ENCODE measurements at regions not wholly inside any gene's neighbourhood (a gene's known extent, or its start where the extent isn't known, plus 50 kb on each side); places are given as distances from the start of the nearest gene placed in this dataset.

- WGBS, 2 donors: 91 to 96% methylated on average over 3 of the region's 3 CpGs
- H3K27me3 ChIP-seq: no peaks in the 10 kb centered on the region
- no peak overlapping the region for H3K4me3 ChIP-seq (replicated peaks in 1 of 3)
- DNase-seq: no peak
- intact Hi-C loops (cut with DNase I): no loop called here
- no peaks in the 10 kb centered on the region for H3K9me3 ChIP-seq
- peaks cover 0 to 12% of the 10 kb centered on the region in 2 donors for H3K4me1 ChIP-seq
- TF ChIP-seq POLR2A (IDR thresholded peaks at IDR 0.05) (no peak), CTCF (IDR thresholded peaks at IDR 0.05) (no peak)
- H3K27ac ChIP-seq: no peak overlapping the region
- H3K36me3 ChIP-seq: no peaks in the 10 kb centered on the region
These were observed 73.1 kb upstream of the DST start for GRCh38 chr6:56715741-56716140.

GRCh38 chr6:56714982-56715456 is 72.3 kb upstream of the DST start:
- WGBS, 2 donors: 41 to 55% methylated on average over 2 of the region's 2 CpGs
- Histone ChIP-seq H3K36me3 (no peaks in the 10 kb centered on the region), H3K4me3 (replicated peaks in 1 of 3) (no peak overlapping the region), H3K9me3 (no peaks in the 10 kb centered on the region), H3K27ac (no peak overlapping the region), H3K4me1 (peaks cover 0 to 12% of the 10 kb centered on the region in 2 donors), H3K27me3 (no peaks in the 10 kb centered on the region)
- intact Hi-C loops (cut with DNase I): no loop called here
- DNase-seq: no peak
- TF ChIP-seq CTCF (IDR thresholded peaks at IDR 0.05) (no peak), POLR2A (IDR thresholded peaks at IDR 0.05) (no peak)

GRCh38 chr6:56714273-56714672 is 71.6 kb upstream of the DST start:
- Histone ChIP-seq H3K27me3 (no peaks in the 10 kb centered on the region), H3K36me3 (no peaks in the 10 kb centered on the region), H3K27ac (no peak overlapping the region), H3K9me3 (no peaks in the 10 kb centered on the region), H3K4me3 (replicated peaks in 1 of 3) (no peak overlapping the region), H3K4me1 (peaks cover 0 to 12% of the 10 kb centered on the region in 2 donors)
- WGBS, 2 donors: 32 to 39% methylated on average over 1 of the region's 1 CpG
- no peak for DNase-seq
- TF ChIP-seq CTCF (IDR thresholded peaks at IDR 0.05) (no peak), POLR2A (IDR thresholded peaks at IDR 0.05) (no peak)
- intact Hi-C loops (cut with DNase I): no loop called here

GRCh38 chr6:56713254-56713672 is 70.6 kb upstream of the DST start:
- Histone ChIP-seq H3K36me3 (no peaks in the 10 kb centered on the region), H3K4me1 (peaks cover 0 to 12% of the 10 kb centered on the region in 2 donors), H3K27me3 (no peaks in the 10 kb centered on the region), H3K4me3 (replicated peaks in 1 of 3) (no peak overlapping the region), H3K9me3 (no peaks in the 10 kb centered on the region), H3K27ac (no peak overlapping the region)
- no peak for TF ChIP-seq CTCF (IDR thresholded peaks at IDR 0.05)
- TF ChIP-seq POLR2A (IDR thresholded peaks at IDR 0.05): no peak
- peak in 1 of 2 donors; percentile 6 for DNase-seq
- WGBS, 2 donors: 52 to 76% methylated on average over 3 of the region's 3 CpGs
- intact Hi-C loops (cut with DNase I): no loop called here

- Histone ChIP-seq H3K4me1 (peaks cover 0 to 12% of the 10 kb centered on the region in 2 donors), H3K36me3 (no peaks in the 10 kb centered on the region), H3K4me3 (replicated peaks in 1 of 3) (no peak overlapping the region), H3K27me3 (no peaks in the 10 kb centered on the region), H3K9me3 (no peaks in the 10 kb centered on the region), H3K27ac (no peak overlapping the region)
- intact Hi-C loops (cut with DNase I): no loop called here
- TF ChIP-seq CTCF (IDR thresholded peaks at IDR 0.05) (no peak), POLR2A (IDR thresholded peaks at IDR 0.05) (no peak)
- DNase-seq: no peak
- WGBS, 2 donors: 96 to 97% methylated on average over 1 of the region's 1 CpG
These were observed 68.3 kb upstream of the DST start for GRCh38 chr6:56710967-56711366.

All from thyroid gland (tissue), 4 donors.